HFFc6 (cell line): ENCODE measurements at regions not wholly inside any gene's neighbourhood (a gene's known extent, or its start where the extent isn't known, plus 50 kb on each side); places are given as distances from the start of the nearest gene placed in this dataset.

ENCODE experiments used
- DNase-seq: peaks from one replicate; pipeline ENCODE4 v3.0.0-alpha.2; 2018
- H3K27ac Mint-ChIP-seq: 2 replicates; pipeline ENCODE4 v1.8.0; 2020; ENCODE audit warnings: mild to moderate bottlenecking, mixed read lengths
- H3K27me3 Mint-ChIP-seq: 2 replicates; pipeline ENCODE4 v1.8.0; 2021; ENCODE audit warnings: mild to moderate bottlenecking, moderate library complexity, mixed read lengths; ENCODE audit not compliant: insufficient read depth
- H3K36me3 Mint-ChIP-seq: 2 replicates; pipeline ENCODE4 v1.8.0; 2021; ENCODE audit warnings: low read depth, mixed read lengths
- H3K4me1 Mint-ChIP-seq: 2 replicates; pipeline ENCODE4 v1.8.0; 2020; ENCODE audit warnings: low read depth, mixed read lengths
- H3K4me3 Mint-ChIP-seq: 2 replicates; pipeline ENCODE4 v1.8.0; 2020; ENCODE audit warnings: mild to moderate bottlenecking, moderate library complexity, mixed read lengths
- H3K9me3 Mint-ChIP-seq: 2 replicates; pipeline ENCODE4 v1.8.0; 2020; ENCODE audit warnings: mild to moderate bottlenecking, mixed read lengths
- TF ChIP-seq, protein P1 (sequence below): fragments of 200-600 bp; sonication (generic); IDR thresholded peaks from 2 replicates; pipeline ENCODE4 v1.5.0; 2021; ENCODE audit warnings: antibody characterized with exemption, mild to moderate bottlenecking

DNA sequence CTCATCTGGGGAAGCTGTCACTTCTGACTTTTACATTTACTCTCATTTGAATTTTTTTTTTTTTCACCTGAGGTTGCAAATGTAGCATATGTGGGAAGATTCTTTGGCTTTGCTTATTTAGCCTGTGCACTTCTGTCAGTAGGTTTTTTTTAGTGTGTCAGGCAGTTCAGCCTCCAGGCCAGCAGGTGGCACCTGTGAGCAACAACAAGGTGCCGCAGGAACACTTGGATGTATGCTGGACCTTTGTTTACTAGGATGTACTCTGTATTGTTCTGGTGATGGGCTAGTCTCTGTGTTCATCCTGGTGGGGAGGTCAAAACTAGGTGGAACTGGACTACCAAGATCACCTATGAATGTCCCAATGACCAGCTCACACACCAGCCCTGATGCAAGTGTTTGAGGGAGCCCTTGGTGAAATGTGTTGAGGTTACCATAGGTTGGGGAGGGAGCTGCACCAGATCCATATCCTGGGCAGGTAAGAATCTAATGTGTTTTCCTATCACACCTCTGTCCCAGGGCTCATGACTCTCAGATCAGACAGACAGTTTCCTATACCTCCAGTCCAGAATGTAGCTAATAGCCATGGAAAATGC, 618.2 kb downstream of the BRINP3 start:
- DNase-seq, result no peak
- TF ChIP-seq, protein P1, sequence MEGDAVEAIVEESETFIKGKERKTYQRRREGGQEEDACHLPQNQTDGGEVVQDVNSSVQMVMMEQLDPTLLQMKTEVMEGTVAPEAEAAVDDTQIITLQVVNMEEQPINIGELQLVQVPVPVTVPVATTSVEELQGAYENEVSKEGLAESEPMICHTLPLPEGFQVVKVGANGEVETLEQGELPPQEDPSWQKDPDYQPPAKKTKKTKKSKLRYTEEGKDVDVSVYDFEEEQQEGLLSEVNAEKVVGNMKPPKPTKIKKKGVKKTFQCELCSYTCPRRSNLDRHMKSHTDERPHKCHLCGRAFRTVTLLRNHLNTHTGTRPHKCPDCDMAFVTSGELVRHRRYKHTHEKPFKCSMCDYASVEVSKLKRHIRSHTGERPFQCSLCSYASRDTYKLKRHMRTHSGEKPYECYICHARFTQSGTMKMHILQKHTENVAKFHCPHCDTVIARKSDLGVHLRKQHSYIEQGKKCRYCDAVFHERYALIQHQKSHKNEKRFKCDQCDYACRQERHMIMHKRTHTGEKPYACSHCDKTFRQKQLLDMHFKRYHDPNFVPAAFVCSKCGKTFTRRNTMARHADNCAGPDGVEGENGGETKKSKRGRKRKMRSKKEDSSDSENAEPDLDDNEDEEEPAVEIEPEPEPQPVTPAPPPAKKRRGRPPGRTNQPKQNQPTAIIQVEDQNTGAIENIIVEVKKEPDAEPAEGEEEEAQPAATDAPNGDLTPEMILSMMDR, result peak; percentile 65
- Mint-ChIP-seq H3K36me3 (0 out of 2 replicates have a peak, but pooled peaks cover 4% of the 10 kb centered on the region), H3K4me3 (no peak overlapping the region), H3K9me3 (peaks cover 45% of the 10 kb centered on the region), H3K4me1 (no peaks in the 10 kb centered on the region), H3K27ac (no peak overlapping the region), H3K27me3 (no peaks in the 10 kb centered on the region)

DNA sequence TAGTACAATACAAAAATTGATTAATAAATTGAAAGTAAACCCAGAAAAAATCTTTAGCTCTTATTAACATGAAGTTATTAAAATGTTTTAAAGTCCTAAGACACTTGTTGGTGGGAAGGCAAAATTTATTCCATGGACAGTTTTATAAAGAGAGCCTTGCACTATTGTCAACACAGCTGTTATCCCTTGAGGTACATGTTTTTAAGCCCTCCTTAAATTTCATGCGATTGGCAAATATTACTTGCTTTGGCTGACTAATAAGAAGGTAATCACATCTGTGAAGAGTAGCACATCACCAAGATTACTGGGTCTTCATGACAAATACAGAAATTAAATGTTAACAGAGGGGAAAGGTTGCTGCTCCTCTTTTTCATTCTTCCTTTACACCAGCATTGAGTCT, 611.1 kb downstream of the BRINP3 start:
- TF ChIP-seq, protein P1, result no peak
- DNase-seq, result no peak
- Mint-ChIP-seq H3K4me3 (no peak overlapping the region), H3K4me1 (no peaks in the 10 kb centered on the region), H3K9me3 (peaks cover 19% of the 10 kb centered on the region), H3K27me3 (no peaks in the 10 kb centered on the region), H3K36me3 (no peaks in the 10 kb centered on the region), H3K27ac (no peak overlapping the region)

DNA sequence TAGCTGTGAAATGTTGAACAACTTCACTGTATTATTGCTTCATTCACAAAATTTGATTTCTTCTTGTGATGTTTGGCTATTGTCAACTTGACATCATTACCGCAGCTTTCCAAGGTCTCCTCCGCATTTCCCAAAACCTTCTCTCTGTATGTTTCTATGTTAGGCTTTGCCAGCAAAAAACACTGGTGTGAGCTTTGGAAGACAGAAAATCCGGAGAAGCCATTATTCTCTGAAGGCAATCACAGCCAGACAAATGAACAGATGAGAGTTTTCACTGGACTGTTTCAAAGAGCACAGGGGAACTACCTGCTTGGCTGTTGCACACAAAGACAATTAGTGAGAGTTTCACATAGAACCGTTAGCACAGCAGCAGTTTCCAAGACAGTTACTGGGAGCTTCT, 609.6 kb downstream of the BRINP3 start:
- no peak overlapping the region for H3K27ac Mint-ChIP-seq
- no peaks in the 10 kb centered on the region for H3K27me3 Mint-ChIP-seq
- H3K36me3 Mint-ChIP-seq, result no peaks in the 10 kb centered on the region
- TF ChIP-seq, protein P1, result no peak
- no peaks in the 10 kb centered on the region for H3K4me1 Mint-ChIP-seq
- no peak overlapping the region for H3K4me3 Mint-ChIP-seq
- H3K9me3 Mint-ChIP-seq, result peaks cover 29% of the 10 kb centered on the region
- DNase-seq, result no peak

DNA sequence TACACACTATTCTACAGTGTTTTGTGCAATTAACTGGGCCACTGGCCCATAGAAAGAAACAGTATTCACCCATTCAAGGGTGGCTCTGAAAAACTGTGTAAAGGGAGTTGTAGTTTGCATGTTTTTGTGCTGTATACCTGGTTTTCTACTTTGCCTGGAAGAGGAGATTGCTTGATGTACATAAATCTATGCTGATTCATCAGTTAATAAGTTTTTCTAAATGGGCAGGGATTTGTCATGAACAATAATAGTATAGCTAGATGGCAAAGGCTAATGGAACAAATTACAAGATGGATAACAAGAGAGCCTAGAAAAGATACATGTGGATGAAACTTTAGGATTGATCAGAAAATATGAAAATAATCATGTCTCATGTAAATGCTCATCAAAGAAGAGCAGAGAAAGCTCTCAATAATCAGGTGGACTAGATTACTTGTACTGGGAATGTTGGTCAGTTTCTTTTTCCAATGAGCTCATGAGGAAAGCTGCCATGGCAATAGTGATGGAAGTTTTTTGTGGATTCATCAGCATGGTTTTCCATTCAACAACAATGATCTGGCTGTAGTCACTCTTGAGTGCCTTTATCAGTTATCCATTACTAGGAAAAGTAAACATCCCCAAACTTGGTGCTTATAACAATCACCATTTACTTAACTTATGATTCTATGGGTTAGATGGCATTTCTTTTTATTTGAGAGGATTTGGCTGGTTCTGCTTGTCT, 602.8 kb downstream of the BRINP3 start:
- Mint-ChIP-seq H3K9me3 (peaks cover 39% of the 10 kb centered on the region), H3K4me3 (no peak overlapping the region), H3K27ac (no peak overlapping the region), H3K4me1 (no peaks in the 10 kb centered on the region), H3K36me3 (no peaks in the 10 kb centered on the region), H3K27me3 (no peaks in the 10 kb centered on the region)
- TF ChIP-seq, protein P1, result no peak
- no peak for DNase-seq

DNA sequence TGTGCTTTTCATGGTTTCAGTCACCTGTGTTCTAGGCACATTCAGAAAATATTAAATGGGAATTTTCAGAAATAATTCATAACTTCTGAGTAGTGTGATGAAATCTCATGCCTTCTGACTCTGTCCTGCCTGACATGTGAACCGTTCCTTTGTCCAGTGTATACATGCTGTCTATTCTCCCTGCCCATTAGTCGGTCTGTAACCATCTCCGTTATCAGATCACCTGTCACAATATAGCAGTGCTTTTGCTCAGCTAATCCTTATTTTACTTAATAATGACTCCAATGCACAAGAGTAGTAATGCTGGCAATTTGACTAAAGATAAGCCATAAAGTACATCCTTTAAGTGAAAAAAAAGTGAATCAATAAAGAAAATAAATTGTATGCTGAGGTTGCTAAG, 597.5 kb downstream of the BRINP3 start:
- peaks cover 32% of the 10 kb centered on the region for H3K9me3 Mint-ChIP-seq
- H3K36me3 Mint-ChIP-seq, result no peaks in the 10 kb centered on the region

More for the DNA sequence above, 597.5 kb downstream of the BRINP3 start:
- Mint-ChIP-seq H3K27me3 (no peaks in the 10 kb centered on the region), H3K27ac (no peak overlapping the region), H3K4me1 (no peaks in the 10 kb centered on the region), H3K4me3 (no peak overlapping the region)
- TF ChIP-seq, protein P1, result no peak
- no peak for DNase-seq
